GM23338 (cell line): ENCODE measurements at regions not wholly inside any gene's neighbourhood (a gene's known extent, or its start where the extent isn't known, plus 50 kb on each side); places are given as distances from the start of the nearest gene placed in this dataset.

Experiments
- ATAC-seq: fragments of 200-7000 bp; cut with Tn5 transposase; 3 replicates; pipeline ENCODE4 v1.9.1; 2020
- DNase-seq: peaks from one replicate; pipeline ENCODE4 v3.0.0-alpha.2; 2015; ENCODE audit warnings: low spot score
- H2AFZ ChIP-seq: fragments of 200-600 bp; sonication (generic); 2 replicates; pipeline ENCODE4 v1.8.0; 2016; ENCODE audit warnings: antibody characterized with exemption, mild to moderate bottlenecking, moderate library complexity
- H3F3A ChIP-seq: fragments of 200-600 bp; sonication (generic); replicated peaks from 2 replicates; pipeline ENCODE4 v1.8.0; 2017; ENCODE audit warnings: antibody characterized with exemption, mixed run types, low read depth
- H3K27ac ChIP-seq: fragments of 200-600 bp; sonication (generic); 2 replicates; pipeline ENCODE4 v1.6.1; 2016; ENCODE audit warnings: low read depth
- H3K27me3 ChIP-seq: fragments of 200-600 bp; sonication (generic); 2 replicates; pipeline ENCODE4 v1.8.0; 2016; ENCODE audit warnings: mild to moderate bottlenecking, mixed run types, moderate library complexity; ENCODE audit not compliant: insufficient read depth
- H3K36me3 ChIP-seq: fragments of 200-600 bp; sonication (generic); 2 replicates; pipeline ENCODE4 v1.8.0; 2016; ENCODE audit warnings: mild to moderate bottlenecking; ENCODE audit not compliant: insufficient read depth
- H3K4me1 ChIP-seq: fragments of 200-600 bp; sonication (generic); 2 replicates; pipeline ENCODE4 v1.8.0; 2016; ENCODE audit warnings: mild to moderate bottlenecking, moderate library complexity; ENCODE audit not compliant: insufficient read depth
- H3K4me2 ChIP-seq: fragments of 200-600 bp; sonication (generic); 2 replicates; pipeline ENCODE4 v1.7.1; 2017; ENCODE audit warnings: mixed run types
- H3K4me3 ChIP-seq: fragments of 200-600 bp; sonication (generic); 2 replicates; pipeline ENCODE4 v1.6.1; 2016; ENCODE audit warnings: mixed run types
- H3K79me2 ChIP-seq: fragments of 200-600 bp; sonication (generic); replicated peaks from 2 replicates; pipeline ENCODE4 v1.8.0; 2017; ENCODE audit warnings: mild to moderate bottlenecking; ENCODE audit not compliant: insufficient read depth
- H3K9me2 ChIP-seq: fragments of 200-600 bp; sonication (generic); 2 replicates; pipeline ENCODE4 v1.8.0; 2017; ENCODE audit not compliant: insufficient read depth
- H4K20me1 ChIP-seq: fragments of 200-600 bp; sonication (generic); replicated peaks from 2 replicates; pipeline ENCODE4 v1.8.0; 2017; ENCODE audit warnings: mild to moderate bottlenecking; ENCODE audit not compliant: insufficient read depth
- H3K27ac Mint-ChIP-seq: 2 replicates; pipeline ENCODE4 v1.8.0; 2020; ENCODE audit warnings: inconsistent platforms, mild to moderate bottlenecking, moderate library complexity, mixed read lengths
- H3K27me3 Mint-ChIP-seq: 3 replicates; pipeline ENCODE4 v1.8.0; 2022; ENCODE audit warnings: low read depth, mild to moderate bottlenecking, moderate library complexity, mixed read lengths, inconsistent platforms; ENCODE audit not compliant: insufficient read depth, poor library complexity
- H3K36me3 Mint-ChIP-seq: 3 replicates; pipeline ENCODE4 v1.8.0; 2021; ENCODE audit warnings: low read depth, mild to moderate bottlenecking, inconsistent platforms, moderate library complexity, mixed read lengths
- H3K4me1 Mint-ChIP-seq: 3 replicates; pipeline ENCODE4 v1.8.0; 2020; ENCODE audit warnings: mild to moderate bottlenecking, inconsistent platforms, mixed read lengths
- H3K4me3 Mint-ChIP-seq: 3 replicates; pipeline ENCODE4 v1.8.0; 2021; ENCODE audit warnings: moderate library complexity, mild to moderate bottlenecking, inconsistent platforms, mixed read lengths
- H3K9me3 Mint-ChIP-seq: 3 replicates; pipeline ENCODE4 v1.8.0; 2020; ENCODE audit warnings: moderate library complexity, mild to moderate bottlenecking, inconsistent platforms, mixed read lengths
- CREB1 ChIP-seq: fragments of 250-450 bp; sonication (Bioruptor Pico); IDR thresholded peaks from 2 replicates; pipeline ENCODE4 v1.5.0; 2020; ENCODE audit warnings: low read depth, mild to moderate bottlenecking, moderate library complexity
- CTCF ChIP-seq, 2 experiments: fragments of 200-600 bp in 1 of 2; sonication (generic) in 1 of 2; conservative IDR thresholded peaks; 2 replicates each; pipeline versions ENCODE4 v1.5.1 to v1.6.1; 2016 to 2017; ENCODE audit warnings: antibody characterized with exemption in 2 of 2, low read depth in 2 of 2, mild to moderate bottlenecking in 2 of 2, moderate library complexity in 1 of 2
- ETS1 ChIP-seq: IDR thresholded peaks from 2 replicates; pipeline ENCODE4 v1.6.1; 2016; ENCODE audit warnings: antibody characterized with exemption
- EZH2 ChIP-seq: fragments of 200-600 bp; sonication (generic); IDR thresholded peaks from one replicate; pipeline ENCODE4 v1.8.0; 2017; ENCODE audit warnings: antibody characterized with exemption, mild to moderate bottlenecking, low read depth; ENCODE audit not compliant: unreplicated experiment
- EZH2phosphoT487 ChIP-seq: fragments of 200-600 bp; sonication (generic); IDR thresholded peaks from one replicate; pipeline ENCODE4 v1.8.1; 2018; ENCODE audit warnings: antibody characterized with exemption; ENCODE audit not compliant: unreplicated experiment
- JUNB ChIP-seq: IDR thresholded peaks from one replicate; pipeline ENCODE4 v1.6.1; 2016; ENCODE audit warnings: antibody characterized with exemption; ENCODE audit not compliant: unreplicated experiment
- NANOG ChIP-seq: IDR thresholded peaks from 2 replicates; pipeline ENCODE4 v1.6.1; 2016; ENCODE audit warnings: antibody characterized with exemption, borderline replicate concordance
- POLR2AphosphoS5 ChIP-seq: IDR thresholded peaks from 2 replicates; pipeline ENCODE4 v1.6.1; 2016; ENCODE audit warnings: antibody characterized with exemption, low read depth
- REST ChIP-seq: IDR thresholded peaks from one replicate; pipeline ENCODE4 v1.6.1; 2018; ENCODE audit warnings: antibody characterized with exemption; ENCODE audit not compliant: unreplicated experiment
- STAT1 ChIP-seq: IDR thresholded peaks from one replicate; pipeline ENCODE4 v1.6.1; 2016; ENCODE audit warnings: antibody characterized with exemption; ENCODE audit not compliant: unreplicated experiment
- ZNF114 ChIP-seq: fragments of 250-450 bp; sonication (Bioruptor Pico); IDR thresholded peaks from 2 replicates; pipeline ENCODE4 v1.5.0; 2020; ENCODE audit warnings: mild to moderate bottlenecking, moderate library complexity
- ZNF331 ChIP-seq: fragments of 250-450 bp; sonication (Bioruptor Pico); IDR thresholded peaks from 2 replicates; pipeline ENCODE4 v1.5.0; 2020; ENCODE audit warnings: low read depth, mild to moderate bottlenecking, moderate library complexity
- ZNF462 ChIP-seq: fragments of 250-450 bp; sonication (Bioruptor Pico); IDR thresholded peaks from 2 replicates; pipeline ENCODE4 v1.5.0; 2020; ENCODE audit warnings: mild to moderate bottlenecking, moderate library complexity

GRCh38 chr4:24425863-24426262, 158.5 kb downstream of the DHX15 start:
- Mint-ChIP-seq H3K4me1 (peaks cover 7% of the 10 kb centered on the region), H3K36me3 (peaks cover 7% of the 10 kb centered on the region; the same call in 2 of the 3 replicates), H3K27me3 (peaks cover 2% of the 10 kb centered on the region), H3K27ac (no peak overlapping the region), H3K4me3 (no peak overlapping the region), H3K9me3 (peaks cover 6% of the 10 kb centered on the region; the same call in 1 of the 3 replicates)
- no peaks in the 10 kb centered on the region for H3K79me2 ChIP-seq
- H3K36me3 ChIP-seq: no peaks in the 10 kb centered on the region
- no peak overlapping the region for H3K4me3 ChIP-seq
- no peaks in the 10 kb centered on the region for H3F3A ChIP-seq
- ATAC-seq (no peak), DNase-seq (no peak)
- no peak overlapping the region for H3K27ac ChIP-seq
- no peaks in the 10 kb centered on the region for H3K27me3 ChIP-seq
- H2AFZ ChIP-seq: no peak overlapping the region
- peaks cover 9% of the 10 kb centered on the region for H3K4me1 ChIP-seq
- no peak overlapping the region for H3K4me2 ChIP-seq
- peaks cover 6% of the 10 kb centered on the region for H3K9me2 ChIP-seq
- H4K20me1 ChIP-seq: no peaks in the 10 kb centered on the region
- TF ChIP-seq POLR2AphosphoS5: no peak
- TF ChIP-seq REST: no peak
- no peak for TF ChIP-seq ETS1
- TF ChIP-seq CTCF (conservative IDR thresholded peaks at IDR 0.05; ENCODE audit: low read depth in 2 of 2): no peak
- TF ChIP-seq EZH2phosphoT487: no peak
- TF ChIP-seq CREB1 (CRISPR knock-in tag): no peak
- no peak for TF ChIP-seq ZNF114 (CRISPR knock-in tag)
- no peak for TF ChIP-seq NANOG
- no peak for TF ChIP-seq ZNF331 (CRISPR knock-in tag)
- no peak for TF ChIP-seq JUNB
- TF ChIP-seq EZH2: no peak
- TF ChIP-seq STAT1: no peak
- no peak for TF ChIP-seq ZNF462 (CRISPR knock-in tag)
